ENCODE measurements at regions not wholly inside any gene's neighbourhood (a gene's known extent, or its start where the extent isn't known, plus 50 kb on each side); places are given as distances from the start of the nearest gene placed in this dataset.

DNA sequence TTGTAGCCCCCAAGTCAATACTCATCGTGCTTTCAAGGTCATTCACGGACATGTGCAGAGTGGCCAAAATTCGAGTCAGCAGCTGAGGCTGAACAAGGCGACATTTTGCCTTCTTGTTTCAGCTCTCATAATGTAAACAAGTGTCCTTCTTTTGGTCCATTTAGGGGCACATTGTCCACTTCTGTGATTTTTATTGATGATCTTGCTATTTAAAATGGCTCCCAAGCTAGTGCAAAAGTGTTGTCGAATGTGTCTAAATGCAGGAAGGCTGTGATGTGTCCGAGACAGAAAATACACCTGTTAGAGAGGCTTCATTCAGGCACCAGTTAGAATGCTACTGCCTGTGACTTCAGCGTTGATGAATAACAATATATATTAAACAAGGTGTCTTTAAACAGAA is 405.9 kb downstream of the IRS2 start:
- no peak for TF ChIP-seq CTCF (conservative IDR thresholded peaks at IDR 0.05)
- no peak for TF ChIP-seq ZFX (IDR thresholded peaks at IDR 0.05)
